ENCODE measurements at regions not wholly inside any gene's neighbourhood (a gene's known extent, or its start where the extent isn't known, plus 50 kb on each side); places are given as distances from the start of the nearest gene placed in this dataset.

GRCh38 chrX:40243755-40244515 lies 146.2 kb upstream of the BCOR start:
- TF ChIP-seq TCF7 (IDR thresholded peaks at IDR 0.05; ENCODE audit: low read depth) (no peak), ZBTB21 (CRISPR knock-in tag; IDR thresholded peaks at IDR 0.05) (no peak), ATF5 (CRISPR knock-in tag; IDR thresholded peaks at IDR 0.05; ENCODE audit: low read depth) (no peak), ATF2 (CRISPR knock-in tag; IDR thresholded peaks at IDR 0.05) (no peak), USF2 (IDR thresholded peaks at IDR 0.05; ENCODE audit: low read depth, low read length) (no peak), USF2 (CRISPR knock-in tag; IDR thresholded peaks at IDR 0.05; ENCODE audit: borderline replicate concordance) (no peak), SOX6 (IDR thresholded peaks at IDR 0.05) (no peak), SOX6 (CRISPR knock-in tag; IDR thresholded peaks at IDR 0.05) (no peak), ZNF414 (CRISPR knock-in tag; IDR thresholded peaks at IDR 0.05) (no peak), RXRA (CRISPR knock-in tag; IDR thresholded peaks at IDR 0.05) (no peak), BCL6 (CRISPR knock-in tag; IDR thresholded peaks at IDR 0.05) (no peak), IRF9 (CRISPR knock-in tag; IDR thresholded peaks at IDR 0.05; ENCODE audit: borderline replicate concordance) (no peak), CSRNP2 (CRISPR knock-in tag; conservative IDR thresholded peaks at IDR 0.05; ENCODE audit: low read depth) (no peak), HDAC6 (IDR thresholded peaks at IDR 0.05; ENCODE audit: low read depth, low read length) (no peak), CTCF (CRISPR knock-in tag; IDR thresholded peaks at IDR 0.05) (no peak)

All from HepG2 (cell line).